H7 (cell line): ENCODE measurements at regions not wholly inside any gene's neighbourhood (a gene's known extent, or its start where the extent isn't known, plus 50 kb on each side); places are given as distances from the start of the nearest gene placed in this dataset.

Experiments used
- DNase-seq: peaks from one replicate; pipeline ENCODE4 v3.0.0; 2012
- H3K27me3 ChIP-seq: 2 replicates; pipeline ENCODE4 v1.6.0; 2011; ENCODE audit warnings: mild to moderate bottlenecking, low read length; ENCODE audit not compliant: control insufficient read depth, insufficient read depth
- H3K36me3 ChIP-seq: replicated peaks from 2 replicates; pipeline ENCODE4 v1.5.1; 2011; ENCODE audit warnings: low read length; ENCODE audit not compliant: control insufficient read depth, insufficient read depth
- H3K4me3 ChIP-seq: 2 replicates; pipeline ENCODE4 v1.5.1; 2011; ENCODE audit warnings: low read depth, mild to moderate bottlenecking, control low read depth, low read length, moderate library complexity; ENCODE audit not compliant: insufficient read depth

GRCh38 chr3:177597311-177598096 is 400.2 kb upstream of the TBL1XR1 start:
- Histone ChIP-seq H3K36me3 (no peaks in the 10 kb centered on the region), H3K27me3 (no peaks in the 10 kb centered on the region), H3K4me3 (no peak overlapping the region)
- no peak for DNase-seq

GRCh38 chr3:177598097-177598833 is 401.0 kb upstream of the TBL1XR1 start:
- Histone ChIP-seq H3K27me3 (no peaks in the 10 kb centered on the region), H3K4me3 (no peak overlapping the region), H3K36me3 (no peaks in the 10 kb centered on the region)
- no peak for DNase-seq

- Histone ChIP-seq H3K36me3 (no peaks in the 10 kb centered on the region), H3K4me3 (no peak overlapping the region)
- DNase-seq, result no peak
Observed at GRCh38 chr3:177599326-177599725, 402.0 kb upstream of the TBL1XR1 start.

GRCh38 chr3:177599837-177600236 is 402.6 kb upstream of the TBL1XR1 start:
- no peak for DNase-seq
- no peaks in the 10 kb centered on the region for H3K36me3 ChIP-seq
- no peak overlapping the region for H3K4me3 ChIP-seq
- H3K27me3 ChIP-seq, result no peaks in the 10 kb centered on the region

More at GRCh38 chr3:177599326-177599725, 402.0 kb upstream of the TBL1XR1 start:
- H3K27me3 ChIP-seq, result no peaks in the 10 kb centered on the region

GRCh38 chr3:177600411-177600810 is 403.1 kb upstream of the TBL1XR1 start:
- Histone ChIP-seq H3K36me3 (no peaks in the 10 kb centered on the region), H3K4me3 (no peak overlapping the region), H3K27me3 (no peaks in the 10 kb centered on the region)
- no peak for DNase-seq

GRCh38 chr3:177601152-177601551 is 403.9 kb upstream of the TBL1XR1 start:
- H3K4me3 ChIP-seq, result no peak overlapping the region
- H3K36me3 ChIP-seq, result no peaks in the 10 kb centered on the region
- DNase-seq, result no peak
- no peaks in the 10 kb centered on the region for H3K27me3 ChIP-seq

- no peak overlapping the region for H3K4me3 ChIP-seq
- H3K36me3 ChIP-seq, result no peaks in the 10 kb centered on the region
- DNase-seq, result no peak
- no peaks in the 10 kb centered on the region for H3K27me3 ChIP-seq
Observed at GRCh38 chr3:177602601-177603147, 405.4 kb upstream of the TBL1XR1 start.

GRCh38 chr3:177603148-177603603 is 405.9 kb upstream of the TBL1XR1 start:
- Histone ChIP-seq H3K27me3 (no peaks in the 10 kb centered on the region), H3K4me3 (no peak overlapping the region), H3K36me3 (no peaks in the 10 kb centered on the region)
- no peak for DNase-seq

- Histone ChIP-seq H3K4me3 (no peak overlapping the region), H3K36me3 (no peaks in the 10 kb centered on the region), H3K27me3 (no peaks in the 10 kb centered on the region)
- DNase-seq, result no peak
Observed at GRCh38 chr3:177604181-177604580, 406.9 kb upstream of the TBL1XR1 start.

- H3K27me3 ChIP-seq, result no peaks in the 10 kb centered on the region
- no peak overlapping the region for H3K4me3 ChIP-seq
- H3K36me3 ChIP-seq, result no peaks in the 10 kb centered on the region
- no peak for DNase-seq
Observed at GRCh38 chr3:177606891-177607290, 409.6 kb upstream of the TBL1XR1 start.

- H3K27me3 ChIP-seq, result no peaks in the 10 kb centered on the region
- no peak overlapping the region for H3K4me3 ChIP-seq
- H3K36me3 ChIP-seq, result no peaks in the 10 kb centered on the region
- DNase-seq, result no peak
Observed at GRCh38 chr3:177607589-177607988, 410.3 kb upstream of the TBL1XR1 start.

GRCh38 chr3:177608443-177608842 is 411.2 kb upstream of the TBL1XR1 start:
- no peaks in the 10 kb centered on the region for H3K27me3 ChIP-seq
- H3K36me3 ChIP-seq, result no peaks in the 10 kb centered on the region
- no peak overlapping the region for H3K4me3 ChIP-seq
- DNase-seq, result no peak

- DNase-seq, result no peak
- no peaks in the 10 kb centered on the region for H3K27me3 ChIP-seq
- H3K4me3 ChIP-seq, result no peak overlapping the region
- no peaks in the 10 kb centered on the region for H3K36me3 ChIP-seq
Observed at GRCh38 chr3:177609613-177610012, 412.3 kb upstream of the TBL1XR1 start.

GRCh38 chr3:177610262-177610661 is 413.0 kb upstream of the TBL1XR1 start:
- Histone ChIP-seq H3K4me3 (no peak overlapping the region), H3K27me3 (no peaks in the 10 kb centered on the region), H3K36me3 (no peaks in the 10 kb centered on the region)
- DNase-seq, result no peak
